MCF 10A (cell line): ENCODE measurements at regions not wholly inside any gene's neighbourhood (a gene's known extent, or its start where the extent isn't known, plus 50 kb on each side); places are given as distances from the start of the nearest gene placed in this dataset.

Source experiments
- BruUV-seq: library from RNA; stranded (reverse); fragments of 400-500 nt; replicated peaks from 2 replicates; lab custom pipeline; 2021; lab: Mats Ljungman, UMichigan
- CTCF ChIA-PET: fragments of 300-600 bp; sonication (Branson Sonifier 250); formaldehyde crosslinking; extraction: SDS; loops from one replicate; lab custom pipeline; 2021; ENCODE audit warnings: antibody characterized with exemption, inconsistent platforms; lab: Yijun Ruan, JAX
- POLR2A ChIA-PET: fragments of 300-600, 350-650 bp; sonication (Branson Sonifier 250); formaldehyde crosslinking; extraction: SDS; loops from one replicate; lab custom pipeline; 2020; ENCODE audit warnings: antibody characterized with exemption, inconsistent platforms; lab: Yijun Ruan, JAX
- DNase-seq: peaks from one replicate; pipeline ENCODE4 v3.0.0-alpha.2; 2018; ENCODE audit not compliant: unreplicated experiment
- H3K27ac Mint-ChIP-seq: one replicate; pipeline ENCODE4 v1.8.0; 2022; ENCODE audit warnings: mild to moderate bottlenecking, low read depth, mixed read lengths; ENCODE audit not compliant: unreplicated experiment
- H3K27me3 Mint-ChIP-seq: one replicate; pipeline ENCODE4 v1.8.0; 2022; ENCODE audit warnings: mixed read lengths; ENCODE audit not compliant: insufficient read depth, unreplicated experiment
- H3K36me3 Mint-ChIP-seq: one replicate; pipeline ENCODE4 v1.8.0; 2022; ENCODE audit warnings: mild to moderate bottlenecking, moderate library complexity, mixed read lengths; ENCODE audit not compliant: insufficient read depth, unreplicated experiment
- H3K4me1 Mint-ChIP-seq: one replicate; pipeline ENCODE4 v1.8.0; 2022; ENCODE audit warnings: mixed read lengths; ENCODE audit not compliant: insufficient read depth, unreplicated experiment
- H3K4me3 Mint-ChIP-seq: one replicate; pipeline ENCODE4 v1.8.0; 2022; ENCODE audit warnings: mild to moderate bottlenecking, moderate library complexity, mixed read lengths; ENCODE audit not compliant: unreplicated experiment
- H3K9me3 Mint-ChIP-seq: one replicate; pipeline ENCODE4 v1.8.0; 2022; ENCODE audit warnings: mixed read lengths; ENCODE audit not compliant: unreplicated experiment
- intact Hi-C: fragments of 100-400 bp; cut with micrococcal nuclease; formaldehyde crosslinking; loops from 2 replicates; pipeline ENCODE4 v1.14.1; 2022
- TF ChIP-seq, protein P1 (sequence below): fragments of 200-600 bp; IDR thresholded peaks from one replicate; pipeline ENCODE4 v1.8.0; 2022; ENCODE audit warnings: antibody characterized with exemption, mild to moderate bottlenecking; ENCODE audit not compliant: unreplicated experiment

DNA sequence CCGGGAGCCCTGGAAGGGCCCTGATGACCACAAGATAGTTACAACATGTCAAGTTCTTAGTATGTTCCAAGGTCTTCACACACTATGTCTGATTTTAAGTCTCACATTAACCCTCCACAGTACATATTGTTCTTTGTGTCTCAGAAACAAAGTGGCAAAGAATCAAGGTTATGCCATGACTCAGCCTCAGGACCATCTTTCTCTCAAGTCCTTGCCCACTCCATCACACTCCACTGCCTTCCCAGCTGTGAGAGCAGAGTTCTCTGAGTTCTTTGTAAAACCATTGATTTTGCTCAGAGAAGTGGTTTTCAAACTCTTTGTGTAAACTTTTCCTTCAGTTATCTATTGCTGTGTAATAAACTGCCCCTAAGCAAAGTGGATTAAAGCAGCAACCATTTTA lies 67.9 kb upstream of the C3orf80 start:
- TF ChIP-seq, protein P1, sequence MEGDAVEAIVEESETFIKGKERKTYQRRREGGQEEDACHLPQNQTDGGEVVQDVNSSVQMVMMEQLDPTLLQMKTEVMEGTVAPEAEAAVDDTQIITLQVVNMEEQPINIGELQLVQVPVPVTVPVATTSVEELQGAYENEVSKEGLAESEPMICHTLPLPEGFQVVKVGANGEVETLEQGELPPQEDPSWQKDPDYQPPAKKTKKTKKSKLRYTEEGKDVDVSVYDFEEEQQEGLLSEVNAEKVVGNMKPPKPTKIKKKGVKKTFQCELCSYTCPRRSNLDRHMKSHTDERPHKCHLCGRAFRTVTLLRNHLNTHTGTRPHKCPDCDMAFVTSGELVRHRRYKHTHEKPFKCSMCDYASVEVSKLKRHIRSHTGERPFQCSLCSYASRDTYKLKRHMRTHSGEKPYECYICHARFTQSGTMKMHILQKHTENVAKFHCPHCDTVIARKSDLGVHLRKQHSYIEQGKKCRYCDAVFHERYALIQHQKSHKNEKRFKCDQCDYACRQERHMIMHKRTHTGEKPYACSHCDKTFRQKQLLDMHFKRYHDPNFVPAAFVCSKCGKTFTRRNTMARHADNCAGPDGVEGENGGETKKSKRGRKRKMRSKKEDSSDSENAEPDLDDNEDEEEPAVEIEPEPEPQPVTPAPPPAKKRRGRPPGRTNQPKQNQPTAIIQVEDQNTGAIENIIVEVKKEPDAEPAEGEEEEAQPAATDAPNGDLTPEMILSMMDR: no peak
- Mint-ChIP-seq H3K27me3 (no peaks in the 10 kb centered on the region), H3K4me1 (peaks cover 4% of the 10 kb centered on the region), H3K36me3 (no peaks in the 10 kb centered on the region), H3K9me3 (no peaks in the 10 kb centered on the region), H3K4me3 (no peak overlapping the region), H3K27ac (no peak overlapping the region)
- ChIA-PET POLR2A (no interaction called here), CTCF (no interaction called here)
- intact Hi-C loops: no loop called here
- BruUV-seq: no TSS peak
- DNase-seq: no peak

- TF ChIP-seq, protein P1: no peak
- H3K27ac Mint-ChIP-seq: no peak overlapping the region
- H3K27me3 Mint-ChIP-seq: no peaks in the 10 kb centered on the region
- POLR2A ChIA-PET: no interaction called here
- DNase-seq: no peak
- no peaks in the 10 kb centered on the region for H3K9me3 Mint-ChIP-seq
- BruUV-seq: no TSS peak
- H3K4me1 Mint-ChIP-seq: peaks cover 4% of the 10 kb centered on the region
- CTCF ChIA-PET: interaction anchor here (0.7 to 1.2 kb wide), 5 partner anchors 10 to 928 kb away, joined by 3 to 4 read pairs (median 3); no protein-coding TSS in a partner anchor
- no peaks in the 10 kb centered on the region for H3K36me3 Mint-ChIP-seq
- H3K4me3 Mint-ChIP-seq: no peak overlapping the region
- intact Hi-C loops: no loop called here
Measured at GRCh38 chr3:160159341-160159740, 65.9 kb upstream of the C3orf80 start.

DNA sequence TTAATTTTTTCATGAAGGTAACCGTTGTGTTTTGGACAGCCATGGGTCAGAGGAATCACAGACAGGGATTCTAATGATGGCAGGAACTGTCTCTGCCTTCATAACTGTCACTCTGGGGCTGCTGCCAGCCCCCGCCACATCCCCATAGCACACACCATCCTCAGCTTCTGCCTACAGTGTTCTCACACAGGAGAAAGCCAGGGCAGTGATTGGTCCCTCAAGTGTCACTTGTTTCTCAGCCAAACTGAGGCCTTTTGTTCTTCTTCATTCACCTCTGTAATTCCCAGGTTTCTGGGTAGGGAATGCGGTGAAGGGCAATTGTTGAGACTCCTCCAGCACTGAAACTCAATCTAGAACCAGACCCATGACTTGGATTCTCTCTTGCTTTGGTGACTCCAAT lies 65.4 kb upstream of the C3orf80 start:
- intact Hi-C loops: loop anchor here (10.0 kb wide), 1 partner anchor 895 kb away; no protein-coding TSS in a partner anchor
- no peak for DNase-seq
- peaks cover 4% of the 10 kb centered on the region for H3K4me1 Mint-ChIP-seq
- ChIA-PET CTCF (interaction anchor here (1.1 to 1.2 kb wide), 3 partner anchors 10 to 127 kb away, joined by 3 to 4 read pairs (median 3); no protein-coding TSS in a partner anchor), POLR2A (no interaction called here)
- BruUV-seq: no TSS peak
- no peaks in the 10 kb centered on the region for H3K27me3 Mint-ChIP-seq
- TF ChIP-seq, protein P1: no peak
- H3K9me3 Mint-ChIP-seq: no peaks in the 10 kb centered on the region
- no peak overlapping the region for H3K4me3 Mint-ChIP-seq
- no peaks in the 10 kb centered on the region for H3K36me3 Mint-ChIP-seq
- H3K27ac Mint-ChIP-seq: no peak overlapping the region

DNA sequence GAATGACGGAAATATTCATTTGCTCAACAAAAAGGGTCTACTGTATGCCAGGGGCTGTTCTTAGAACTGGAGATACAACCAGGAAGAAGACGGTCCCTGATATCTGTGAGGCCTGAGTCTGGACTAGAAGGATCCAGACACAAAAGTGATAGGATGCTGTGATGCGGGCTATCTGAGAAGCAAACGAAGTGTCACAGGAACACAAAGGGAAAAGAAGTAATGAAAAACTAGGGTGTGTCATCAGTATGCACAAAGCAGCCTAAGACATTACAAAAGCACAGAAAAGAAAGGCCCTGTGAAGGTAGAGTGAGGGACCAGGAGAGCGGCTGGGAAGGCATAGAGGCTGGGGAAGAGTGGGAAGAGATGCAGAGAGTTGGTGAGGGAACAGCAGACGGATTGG lies 63.3 kb upstream of the C3orf80 start:
- DNase-seq: no peak
- no TSS peak for BruUV-seq
- Mint-ChIP-seq H3K4me1 (peaks cover 4% of the 10 kb centered on the region), H3K27me3 (no peaks in the 10 kb centered on the region), H3K4me3 (no peak overlapping the region), H3K9me3 (no peaks in the 10 kb centered on the region), H3K36me3 (no peaks in the 10 kb centered on the region), H3K27ac (no peak overlapping the region)
- TF ChIP-seq, protein P1: no peak
- POLR2A ChIA-PET: no interaction called here
- intact Hi-C loops: loop anchor here (2.0 to 10.0 kb wide), 3 partner anchors 49 to 897 kb away; no protein-coding TSS in a partner anchor
- CTCF ChIA-PET: interaction anchor here (0.5 to 3.8 kb wide), 20 partner anchors 8 to 354 kb away, joined by 3 to 53 read pairs (median 6); partner anchors contain the start of gene C3orf80
